Left cardiac atrium (tissue), 4 donors: ENCODE measurements at regions not wholly inside any gene's neighbourhood (a gene's known extent, or its start where the extent isn't known, plus 50 kb on each side); places are given as distances from the start of the nearest gene placed in this dataset.
"Not testable (repeated sequence)": the region's sequence is repeated elsewhere in the genome, so short reads cannot be mapped to it uniquely, and the experiment has no call there.

Source experiments
- ATAC-seq, 2 donors: fragments of 200-7000 bp; cut with Tn5 transposase; one replicate each; pipeline ENCODE4 v1.9.1; 2020; ENCODE audit warnings: mild to moderate bottlenecking in 2 of 2, moderate library complexity in 2 of 2
- DNase-seq: peaks from one replicate; pipeline ENCODE4 v3.0.0-alpha.2; 2020
- intact Hi-C, 2 donors: fragments of 100-400 bp; cut with DNase I; formaldehyde crosslinking; loops; one replicate each; pipeline versions ENCODE4 v1.14.1 to v1.15.1; 2022 to 2023
- donor health status: DM: no; HTN: yes; CAD: no.
- donor health status: DM: no; HTN: yes; CAD: no; lungs with severe emphysema.
- donor health status: DM: yes; HTN: yes; CAD: no.
- donor health status: Dilated cardiomyopathy.

DNA sequence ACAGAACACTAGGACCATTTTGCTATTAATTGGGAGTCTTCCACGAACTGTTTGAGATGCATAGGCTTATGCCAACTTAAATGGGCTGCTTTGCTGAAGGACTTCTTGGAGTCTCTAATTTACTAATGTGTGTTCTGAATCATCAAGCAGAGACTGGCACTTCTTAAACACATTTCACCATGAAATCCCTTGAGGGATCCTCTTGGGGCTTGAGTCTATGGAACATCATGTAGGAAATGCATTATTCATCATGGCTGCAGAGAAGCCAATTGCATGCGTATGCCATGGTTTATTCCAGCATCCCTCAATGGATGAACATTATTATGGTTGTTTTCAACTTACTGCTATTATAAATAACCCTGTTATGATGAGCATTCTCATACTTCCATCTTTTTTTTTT is 73.4 kb downstream of the FGD2 start:
- intact Hi-C loops = no loop called here
- DNase-seq (no peak), ATAC-seq (no peak)

DNA sequence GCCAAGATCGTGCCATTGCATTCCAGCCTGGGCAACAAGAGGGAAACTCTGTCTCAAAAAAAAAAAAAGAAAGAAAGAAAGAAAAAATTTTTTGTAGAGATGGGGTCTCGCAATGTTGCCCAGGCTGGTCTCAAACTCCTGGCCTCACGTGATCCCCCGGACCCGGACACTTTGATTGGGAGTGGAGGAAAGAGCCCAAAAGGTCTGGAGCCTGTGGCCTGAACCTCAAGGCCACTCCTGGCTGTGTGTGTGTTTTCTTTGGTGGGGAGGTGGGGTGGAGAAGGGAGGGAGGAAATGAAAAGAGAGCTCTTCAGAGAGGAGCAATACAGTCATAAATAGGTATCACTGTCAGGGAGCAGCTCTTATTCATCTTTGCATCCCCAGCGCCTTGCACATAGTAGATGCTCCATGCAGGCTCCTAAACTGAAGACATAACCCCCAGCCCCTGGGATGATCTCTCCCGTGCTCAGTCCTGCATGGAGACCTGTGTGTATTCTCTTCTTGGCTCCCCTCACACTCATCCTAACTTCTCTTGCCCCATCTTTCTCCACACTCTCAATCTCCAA is 75.7 kb downstream of the FGD2 start:
- intact Hi-C loops = no loop called here

DNA sequence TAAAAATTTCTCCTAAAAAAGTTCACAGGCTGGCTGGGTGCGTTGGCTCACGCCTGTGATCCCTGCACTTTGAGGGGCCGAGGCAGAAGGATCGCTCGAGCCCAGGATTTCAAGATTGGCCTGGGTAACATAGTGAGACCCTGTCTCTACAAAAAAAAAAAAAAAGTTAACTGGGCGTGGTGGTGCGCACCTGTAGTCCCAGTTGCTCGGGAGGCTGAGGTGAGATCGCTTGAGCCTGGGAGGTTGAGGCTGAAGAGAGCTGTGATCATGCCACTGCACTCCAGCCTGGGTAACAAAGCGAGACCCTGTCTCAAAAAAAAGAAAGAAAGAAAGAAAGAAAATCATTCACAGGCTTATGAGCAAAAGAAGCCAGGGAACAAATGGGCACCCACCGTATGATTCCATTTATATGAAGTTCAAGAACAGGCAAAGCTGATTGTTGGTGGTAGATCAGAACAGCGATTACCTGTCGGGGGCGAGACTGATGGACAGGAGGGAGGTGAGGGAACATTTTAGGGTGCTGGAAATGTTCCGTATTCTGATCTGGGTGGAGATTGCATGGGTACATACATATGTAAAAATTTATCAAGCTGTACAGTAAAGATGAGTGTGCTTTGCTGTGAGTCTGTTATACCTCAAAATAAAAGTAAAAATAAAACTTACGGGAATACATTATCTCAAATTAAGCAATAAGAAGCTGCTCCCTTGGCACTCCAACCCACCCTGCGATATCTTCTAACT is 77.1 kb downstream of the FGD2 start:
- DNase-seq = no peak

More for the DNA sequence above, 75.7 kb downstream of the FGD2 start:
- DNase-seq (no peak), ATAC-seq (no peak)

DNA sequence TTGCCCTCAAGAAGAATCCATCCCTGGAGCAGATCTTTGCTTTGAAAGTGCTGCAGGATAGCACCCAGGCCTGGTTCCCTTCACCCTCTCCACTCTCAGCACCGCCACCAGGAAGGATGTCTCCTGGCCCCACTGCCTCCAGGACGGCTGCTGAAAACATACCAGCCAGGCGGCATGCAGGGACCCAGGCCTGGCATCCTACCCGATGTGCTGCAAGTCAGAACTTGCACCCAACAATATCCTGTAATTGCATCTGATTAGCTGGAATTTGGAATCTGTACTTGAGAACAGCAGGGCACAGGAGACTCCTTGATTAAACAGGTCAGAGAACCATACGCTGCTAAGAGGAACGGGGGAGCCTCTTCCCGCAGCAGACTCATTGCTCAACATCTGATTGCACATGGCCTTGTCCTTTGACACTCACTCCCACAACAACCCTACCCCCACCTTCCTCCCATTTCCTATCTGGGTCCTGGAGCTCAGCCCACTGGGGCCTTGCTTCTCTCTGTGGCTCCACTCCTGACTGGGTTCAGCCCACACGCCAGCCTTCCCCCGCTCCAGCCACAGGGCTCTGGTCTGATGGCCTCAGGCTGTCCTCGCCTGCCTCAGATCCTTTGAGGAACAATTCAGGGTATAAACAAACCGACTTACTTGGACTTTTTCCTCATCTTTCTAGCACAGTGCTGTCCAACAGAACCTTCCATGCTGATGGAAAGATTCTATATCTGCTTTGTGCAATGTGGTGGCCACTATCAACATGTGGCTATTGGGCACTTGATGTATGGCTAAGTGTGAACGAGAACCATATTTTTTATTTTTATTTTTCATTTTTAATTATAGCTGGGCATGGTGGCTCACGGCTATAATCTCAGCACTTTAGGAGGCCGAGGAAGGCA is 78.0 kb downstream of the FGD2 start:
- peak; percentile 83 for DNase-seq
- intact Hi-C loops = no loop called here

More for the DNA sequence above, 77.1 kb downstream of the FGD2 start:
- intact Hi-C loops = no loop called here
- ATAC-seq = no peak

DNA sequence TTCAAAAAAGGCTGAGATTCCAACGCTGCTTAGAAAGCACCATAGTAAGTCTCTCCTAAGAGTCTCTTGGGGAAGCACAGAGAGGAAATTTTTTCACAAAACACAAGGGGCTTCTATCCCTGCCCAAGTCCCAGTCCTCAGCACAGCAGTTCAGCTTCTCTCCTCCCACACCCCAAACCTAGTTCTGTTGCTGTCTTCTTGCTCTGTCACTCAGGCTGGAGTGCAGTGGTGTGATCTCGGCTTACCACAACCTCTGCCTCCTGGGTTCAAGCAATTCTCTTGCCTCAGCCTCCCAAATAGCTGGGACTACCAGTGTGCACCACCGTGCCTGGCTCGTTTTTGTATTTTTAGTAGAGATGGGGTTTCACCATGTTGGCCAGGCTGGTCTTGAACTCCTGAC is 79.2 kb downstream of the FGD2 start:
- intact Hi-C loops, DNase-seq, ATAC-seq: not testable (repeated sequence)

More for the DNA sequence above, 78.0 kb downstream of the FGD2 start:
- peak; percentile 93 to 94 for ATAC-seq

DNA sequence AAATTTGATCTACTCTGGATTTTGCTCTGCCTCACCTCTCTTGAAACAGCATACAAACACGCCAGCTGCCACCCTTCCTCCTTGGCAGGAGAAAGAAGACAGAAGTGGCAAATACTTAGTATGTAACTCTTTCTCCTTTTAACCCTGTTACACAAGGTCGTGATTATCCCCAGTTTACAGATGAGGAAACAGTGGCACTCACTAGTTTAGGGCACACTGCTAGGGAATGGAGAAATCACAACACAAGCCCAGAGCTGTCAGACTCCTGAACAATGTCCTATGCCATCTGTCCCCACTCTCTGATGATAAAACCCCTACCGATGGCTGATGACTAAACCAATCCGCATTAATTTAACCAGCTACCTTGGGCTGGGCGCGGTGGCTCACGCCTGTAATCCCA is 79.7 kb downstream of the FGD2 start:
- no peak for ATAC-seq
- intact Hi-C loops = no loop called here
- DNase-seq = no peak

DNA sequence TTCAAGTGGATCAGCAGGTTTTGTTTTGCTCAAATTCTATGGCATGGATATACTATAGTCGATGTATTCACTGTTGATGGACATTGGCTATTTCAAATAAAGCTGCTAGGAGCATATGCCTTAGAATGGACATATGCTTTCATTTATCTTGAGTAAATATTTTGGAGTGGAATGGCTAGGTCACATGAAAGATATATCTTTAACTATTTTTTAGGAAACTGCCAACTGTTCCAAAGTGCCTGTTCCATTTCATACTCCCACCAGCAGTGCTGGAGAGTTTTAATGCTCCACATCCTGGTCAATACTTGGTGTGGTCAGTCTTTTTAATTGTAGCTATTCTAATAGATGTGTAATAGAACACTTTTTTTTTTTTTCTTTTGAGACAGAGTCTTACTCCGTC is 81.1 kb upstream of the PIM1 start:
- intact Hi-C loops = no loop called here
- DNase-seq (no peak), ATAC-seq (no peak)

DNA sequence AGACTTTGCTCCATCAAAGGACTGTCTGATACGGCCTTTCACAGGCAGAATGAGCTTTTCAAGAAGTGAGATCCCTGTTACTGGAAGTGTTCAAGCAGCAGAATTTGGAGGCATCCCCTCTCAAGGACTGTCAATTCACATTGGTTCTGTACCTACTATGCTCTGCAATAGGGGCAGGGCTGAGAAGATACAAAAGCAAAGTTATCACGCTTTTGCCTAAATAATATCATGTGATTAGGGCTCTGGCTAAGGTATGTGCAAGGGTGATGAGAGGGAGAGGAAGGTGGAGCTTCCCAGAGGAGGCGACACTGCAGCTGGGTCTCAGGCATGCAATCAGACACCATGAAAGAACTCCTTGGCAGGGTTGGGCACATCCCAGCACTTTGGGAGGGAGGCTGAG is 80.2 kb upstream of the PIM1 start:
- intact Hi-C loops = no loop called here
- DNase-seq = no peak
- ATAC-seq = no peak

DNA sequence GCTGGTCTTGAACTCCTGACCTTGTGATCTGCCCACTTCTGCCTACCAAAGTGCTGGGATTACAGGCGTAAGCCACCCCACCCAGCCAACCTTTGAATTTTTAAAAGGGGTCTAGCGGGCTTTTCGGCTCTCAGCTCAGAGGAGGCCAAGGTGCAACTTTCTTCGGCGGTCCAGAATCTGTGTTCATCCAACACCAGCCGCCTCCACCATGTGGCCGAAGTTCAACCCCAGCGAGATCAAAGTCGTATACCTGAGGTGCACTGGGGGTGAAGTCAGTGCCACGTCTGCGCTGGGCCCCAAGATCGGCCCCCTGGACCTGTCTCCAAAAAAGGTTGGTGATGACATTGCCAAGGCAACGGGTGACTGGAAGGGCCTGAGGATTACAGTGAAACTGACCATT is 78.8 kb upstream of the PIM1 start:
- ATAC-seq, intact Hi-C loops, DNase-seq: not testable (repeated sequence)

DNA sequence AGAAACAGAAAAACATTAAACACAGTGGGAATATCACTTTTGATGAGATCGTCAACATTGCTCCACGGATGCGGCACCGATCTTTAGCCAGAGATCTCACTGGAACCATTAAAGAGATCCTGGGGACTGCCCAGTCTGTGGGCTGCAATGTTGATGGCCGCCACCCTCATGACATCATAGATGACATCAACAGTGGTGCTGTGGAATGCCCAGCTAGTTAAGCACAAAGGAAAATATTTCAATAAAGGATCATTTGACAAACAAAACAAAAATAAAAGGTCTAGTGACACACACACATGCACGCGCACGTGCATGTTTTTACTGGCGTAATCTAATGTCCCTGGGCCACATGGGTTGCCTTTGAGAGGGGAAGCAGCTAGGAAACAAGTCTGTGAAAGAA is 78.4 kb upstream of the PIM1 start:
- ATAC-seq, intact Hi-C loops, DNase-seq: not testable (repeated sequence)

DNA sequence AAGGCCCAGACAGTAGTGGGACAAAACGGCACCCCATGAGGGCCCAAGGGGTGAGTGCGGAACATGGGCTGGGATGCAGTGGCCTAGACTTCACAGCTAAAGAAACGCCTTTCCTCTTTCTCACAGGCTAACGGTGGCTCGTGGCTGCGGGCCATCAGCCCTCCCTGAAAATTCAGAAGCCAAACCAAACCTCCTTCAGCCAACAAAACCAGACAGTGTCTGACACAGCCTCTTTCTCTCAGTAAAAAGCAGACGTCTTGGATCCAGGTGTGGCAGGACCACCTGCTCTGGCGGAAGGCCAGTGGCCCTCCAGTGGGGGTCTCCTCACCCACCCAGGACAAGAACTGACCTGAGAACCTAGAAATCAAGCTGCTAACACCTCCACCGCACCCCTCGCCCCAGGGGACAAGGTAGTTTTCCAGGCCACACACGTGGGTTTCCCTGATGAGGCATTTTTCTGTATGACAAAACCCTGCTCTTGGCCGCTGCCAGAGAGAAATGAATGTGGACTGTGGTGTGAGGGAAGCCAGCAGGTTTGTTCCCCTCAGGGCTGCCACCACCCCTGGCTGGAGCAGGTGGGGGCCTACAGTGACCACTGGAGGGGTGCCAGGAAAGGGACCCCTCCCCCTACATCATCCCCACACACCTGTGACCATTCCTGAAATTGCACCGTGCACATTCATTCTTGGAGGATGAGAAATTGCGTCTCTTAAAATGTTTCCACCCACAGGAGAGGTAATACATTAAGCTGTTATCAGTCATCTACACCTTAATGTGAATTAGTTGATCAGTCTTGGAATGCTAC is 76.8 kb upstream of the PIM1 start:
- intact Hi-C loops = no loop called here
- ATAC-seq = peak; percentile 42 to 69
- DNase-seq = no peak

DNA sequence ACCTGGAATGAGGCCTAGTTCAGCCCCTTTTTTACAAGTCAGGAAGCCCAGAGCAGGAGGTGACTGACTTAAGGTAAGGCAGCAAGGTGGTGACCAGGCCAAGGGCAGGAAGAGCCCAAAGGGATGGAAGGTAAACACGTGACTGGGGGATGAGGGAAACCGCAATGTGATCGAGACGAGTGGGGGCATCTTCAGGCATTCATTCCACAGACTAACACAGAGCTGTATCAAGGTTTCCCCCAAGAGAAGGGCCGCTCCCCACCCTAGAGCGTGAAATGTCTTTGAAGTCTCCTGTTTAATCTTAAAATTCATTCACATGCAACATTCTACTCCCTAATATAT is 76.3 kb upstream of the PIM1 start:
- intact Hi-C loops = no loop called here
- ATAC-seq = no peak
- no peak for DNase-seq

DNA sequence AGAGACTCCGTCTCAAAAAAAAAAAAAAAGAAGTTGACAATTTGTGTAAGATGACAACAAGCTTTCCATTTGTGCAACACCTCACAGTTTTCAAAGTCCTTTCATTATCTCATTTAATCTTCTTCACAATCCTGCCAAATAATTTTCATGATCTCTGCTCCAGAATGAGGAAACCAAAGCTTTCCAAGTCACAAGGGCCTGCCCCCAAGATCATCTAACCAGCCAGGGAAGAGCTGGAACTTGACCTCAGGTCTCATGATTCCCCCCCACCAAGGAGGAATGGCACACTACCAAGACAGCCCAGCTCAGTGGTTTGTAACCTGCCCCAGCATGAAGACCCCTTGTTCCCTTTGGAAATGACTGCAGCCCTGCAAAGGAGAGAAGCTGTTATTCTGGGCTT is 74.0 kb upstream of the PIM1 start:
- DNase-seq = no peak
- ATAC-seq = peak in 1 of 2 donors; percentile 46
- intact Hi-C loops = no loop called here

DNA sequence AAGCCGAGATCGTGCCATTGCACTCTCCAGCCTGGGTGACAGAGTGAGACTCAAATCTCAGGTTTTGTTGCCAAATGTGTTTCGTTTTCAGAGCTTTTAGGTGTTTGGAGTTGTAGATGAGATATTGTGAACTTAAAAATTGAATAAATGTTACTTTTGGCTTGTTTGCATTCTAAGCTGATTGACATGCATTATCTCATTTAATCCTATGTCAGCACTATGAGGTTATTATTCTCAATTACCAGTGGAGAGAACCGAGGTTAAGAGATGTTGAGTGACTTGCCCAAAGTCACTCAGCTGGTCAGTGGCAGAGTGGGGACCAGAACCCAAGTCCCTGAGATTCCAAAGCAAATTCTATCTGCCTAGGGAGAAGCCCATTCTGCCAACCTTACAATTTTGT is 72.6 kb upstream of the PIM1 start:
- DNase-seq (no peak), ATAC-seq (no peak)
- intact Hi-C loops = no loop called here

DNA sequence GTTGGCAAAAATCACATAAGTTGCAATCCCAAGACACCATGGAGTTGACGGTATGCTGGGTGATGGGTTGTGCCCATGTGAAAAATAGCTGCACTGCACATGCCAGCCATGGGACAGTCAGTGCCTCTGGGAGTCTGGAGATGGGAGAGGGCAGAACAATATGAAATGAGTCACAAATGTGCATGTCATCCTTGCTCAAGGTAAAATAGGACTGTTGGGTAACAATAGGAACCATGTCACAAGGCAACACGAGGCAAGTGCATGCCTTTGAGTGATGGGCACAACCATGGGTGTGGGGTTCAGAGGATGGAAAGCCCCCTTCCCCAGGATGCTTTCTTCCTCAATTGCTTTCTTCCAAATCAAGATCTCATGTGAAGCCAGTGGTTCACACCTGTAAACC is 70.5 kb upstream of the PIM1 start:
- DNase-seq (no peak), ATAC-seq (no peak)
- intact Hi-C loops = no loop called here

DNA sequence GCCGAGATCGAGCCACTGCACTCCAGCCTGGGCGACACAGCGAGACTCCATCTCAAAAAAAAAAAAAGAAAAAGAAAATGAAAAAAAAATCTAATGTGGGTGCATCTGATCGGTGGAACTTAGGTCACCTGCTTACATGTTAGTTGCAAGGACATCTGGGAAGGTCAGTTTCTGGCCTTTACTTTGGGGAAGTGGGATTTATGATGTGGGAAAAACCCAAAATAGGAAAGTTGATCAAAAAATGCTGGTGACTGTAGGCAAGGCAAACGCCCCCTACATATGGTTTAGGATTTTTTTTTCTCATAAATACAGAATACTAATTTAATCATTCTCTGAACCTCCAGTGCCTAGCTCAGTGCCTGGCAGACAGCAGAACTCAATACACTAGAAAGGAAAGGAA is 69.2 kb upstream of the PIM1 start:
- intact Hi-C loops = loop anchor here in 1 of 2 donors (5.0 kb wide), 1 partner anchor 38 kb away; no protein-coding TSS in a partner anchor
- no peak for ATAC-seq
- no peak for DNase-seq

DNA sequence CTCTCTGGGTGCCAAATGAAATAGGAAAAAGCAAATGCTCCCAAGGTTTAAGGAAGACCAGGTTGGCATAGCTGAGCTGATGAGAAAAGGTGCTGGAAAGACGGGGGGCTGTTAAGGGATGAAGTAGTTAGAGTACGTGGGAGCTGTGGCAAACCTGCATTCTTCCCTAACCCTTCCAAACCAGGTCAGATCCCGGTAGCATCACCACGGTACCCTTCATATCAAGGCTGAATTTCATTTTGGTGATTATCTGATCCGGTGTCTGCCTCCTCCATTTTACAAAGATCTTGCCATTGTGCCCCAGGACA is 68.0 kb upstream of the PIM1 start:
- ATAC-seq = no peak
- intact Hi-C loops = loop anchor here in 1 of 2 donors (1.0 to 5.0 kb wide), 2 partner anchors 26 to 40 kb away; no protein-coding TSS in a partner anchor
- no peak for DNase-seq

DNA sequence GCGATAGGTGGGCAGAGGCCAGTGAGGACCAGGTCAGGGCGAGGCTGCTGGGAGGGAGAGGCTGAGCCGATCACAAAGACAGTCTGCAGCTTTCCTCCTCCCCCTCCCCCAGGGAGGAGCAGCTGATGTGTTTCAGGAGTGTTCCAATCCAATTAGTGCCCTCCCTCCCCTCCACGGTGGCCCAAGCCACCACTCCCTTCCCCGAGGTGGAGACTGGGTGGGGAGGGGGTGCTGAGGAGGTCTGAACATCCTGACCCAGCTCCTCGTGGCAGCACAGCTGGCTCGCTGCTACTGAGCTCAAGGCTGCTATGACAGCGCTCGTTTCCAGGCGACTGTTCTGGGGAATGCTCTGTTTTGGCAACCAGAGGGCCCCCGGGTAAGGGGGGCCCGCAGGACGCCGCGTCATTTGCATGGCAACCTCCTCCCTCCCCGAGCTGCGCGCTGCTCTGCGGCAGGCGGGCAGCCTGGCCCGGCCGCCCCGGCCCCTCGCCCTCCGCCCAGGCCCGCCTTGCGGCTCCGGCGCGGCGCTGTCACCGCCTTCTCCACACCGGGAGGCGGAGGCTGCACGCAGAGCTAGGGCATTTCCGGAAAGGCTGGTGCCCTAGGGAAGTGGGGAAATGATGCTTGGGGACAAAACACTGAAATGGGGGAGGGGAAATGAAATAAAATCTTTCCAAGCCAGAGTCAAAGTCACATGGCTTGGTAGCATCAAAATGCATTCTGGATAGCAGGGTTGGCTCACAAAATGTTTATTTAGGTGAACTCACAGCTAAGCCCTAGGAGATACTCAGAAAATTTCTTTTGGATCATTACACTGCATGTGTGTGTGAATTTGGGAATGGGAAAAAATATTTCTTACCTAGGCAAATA is 67.4 kb upstream of the PIM1 start:
- intact Hi-C loops = loop anchor here in 1 of 2 donors (1.0 to 5.0 kb wide), 2 partner anchors 26 to 40 kb away; no protein-coding TSS in a partner anchor

More for the DNA sequence above, 67.4 kb upstream of the PIM1 start:
- ATAC-seq = peak; percentile 93 to 94
- DNase-seq = peak; percentile 94
